ENCODE measurements at regions not wholly inside any gene's neighbourhood (a gene's known extent, or its start where the extent isn't known, plus 50 kb on each side); places are given as distances from the start of the nearest gene placed in this dataset.

DNA sequence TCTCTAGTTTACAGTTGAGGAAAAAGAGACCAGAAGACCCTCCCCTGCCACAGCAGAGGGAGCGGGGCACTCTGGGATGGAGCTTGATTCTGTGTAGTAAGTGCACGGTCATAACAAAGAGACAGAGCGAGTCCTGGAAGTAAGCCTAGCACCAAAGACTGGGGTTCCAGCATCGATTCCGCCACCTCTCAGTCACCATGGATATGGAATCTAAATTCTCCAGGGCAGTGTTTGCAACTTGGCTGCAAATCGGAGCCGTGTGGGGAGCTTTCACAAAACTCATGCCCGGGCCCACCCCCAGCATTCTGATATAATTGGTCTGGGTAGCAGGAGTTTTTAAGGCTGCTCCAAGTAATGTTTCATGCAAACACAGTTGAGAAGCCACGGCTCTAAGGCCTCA is 129.5 kb upstream of the OPCML start:
- Histone ChIP-seq H3K79me2 (ENCODE audit: insufficient read depth, low read depth, low read length) (no peaks in the 10 kb centered on the region), H3K9me3 (ENCODE audit: low read length) (no peaks in the 10 kb centered on the region), H4K20me1 (ENCODE audit: insufficient read depth, low read length) (no peaks in the 10 kb centered on the region), H3K4me1 (ENCODE audit: insufficient read depth, low read length, poor library complexity, severe bottlenecking) (no peaks in the 10 kb centered on the region), H3K4me3 (ENCODE audit: low read depth, low read length, poor library complexity, severe bottlenecking) (no peak overlapping the region), H3K9me2 (ENCODE audit: insufficient read depth, low read length) (no peaks in the 10 kb centered on the region), H3K27ac (ENCODE audit: low read depth, low read length, poor library complexity, severe bottlenecking) (no peak overlapping the region), H3K36me3 (ENCODE audit: insufficient read depth, low read length) (no peaks in the 10 kb centered on the region), H2AFZ (ENCODE audit: low read length) (no peak overlapping the region), H3K4me2 (ENCODE audit: low read length) (no peak overlapping the region)
- no peak for DNase-seq (ENCODE audit: low spot score)
- TF ChIP-seq EZH2phosphoT487 (IDR thresholded peaks at IDR 0.05; ENCODE audit: borderline replicate concordance, low read depth, low read length) (no peak), CTCF (conservative IDR thresholded peaks at IDR 0.05; ENCODE audit: low read length) (no peak)
- intact Hi-C loops (cut with micrococcal nuclease; ENCODE audit: unreplicated experiment): no loop called here
- CTCF ChIA-PET (ENCODE audit: unreplicated experiment): no interaction called here
- no TSS peak for BruUV-seq (replicated peaks)
- POLR2A ChIA-PET: no interaction called here

- no peak overlapping the region for H3K4me2 ChIP-seq (ENCODE audit: low read length)
- H3K27ac ChIP-seq (ENCODE audit: low read depth, low read length, poor library complexity, severe bottlenecking): no peak overlapping the region
- no peaks in the 10 kb centered on the region for H3K9me3 ChIP-seq (ENCODE audit: low read length)
- no peak overlapping the region for H2AFZ ChIP-seq (ENCODE audit: low read length)
- no peak overlapping the region for H3K4me3 ChIP-seq (ENCODE audit: low read depth, low read length, poor library complexity, severe bottlenecking)
- no peak for DNase-seq (ENCODE audit: low spot score)
- no peaks in the 10 kb centered on the region for H4K20me1 ChIP-seq (ENCODE audit: insufficient read depth, low read length)
- no peaks in the 10 kb centered on the region for H3K79me2 ChIP-seq (ENCODE audit: insufficient read depth, low read depth, low read length)
- intact Hi-C loops (cut with micrococcal nuclease; ENCODE audit: unreplicated experiment): no loop called here
- no peaks in the 10 kb centered on the region for H3K4me1 ChIP-seq (ENCODE audit: insufficient read depth, low read length, poor library complexity, severe bottlenecking)
- no peak for TF ChIP-seq CTCF (conservative IDR thresholded peaks at IDR 0.05; ENCODE audit: low read length)
- TF ChIP-seq EZH2phosphoT487 (IDR thresholded peaks at IDR 0.05; ENCODE audit: borderline replicate concordance, low read depth, low read length): no peak
- H3K36me3 ChIP-seq (ENCODE audit: insufficient read depth, low read length): no peaks in the 10 kb centered on the region
- no TSS peak for BruUV-seq (replicated peaks)
- ChIA-PET CTCF (ENCODE audit: unreplicated experiment) (no interaction called here), POLR2A (no interaction called here)
- H3K9me2 ChIP-seq (ENCODE audit: insufficient read depth, low read length): no peaks in the 10 kb centered on the region
These were observed 127.9 kb upstream of the OPCML start for GRCh38 chr11:133660202-133660568.

- Histone ChIP-seq H3K9me3 (ENCODE audit: low read length) (no peaks in the 10 kb centered on the region), H4K20me1 (ENCODE audit: insufficient read depth, low read length) (no peaks in the 10 kb centered on the region), H2AFZ (ENCODE audit: low read length) (no peak overlapping the region), H3K36me3 (ENCODE audit: insufficient read depth, low read length) (no peaks in the 10 kb centered on the region), H3K4me1 (ENCODE audit: insufficient read depth, low read length, poor library complexity, severe bottlenecking) (no peaks in the 10 kb centered on the region), H3K27ac (ENCODE audit: low read depth, low read length, poor library complexity, severe bottlenecking) (no peak overlapping the region), H3K4me3 (ENCODE audit: low read depth, low read length, poor library complexity, severe bottlenecking) (no peak overlapping the region), H3K9me2 (ENCODE audit: insufficient read depth, low read length) (no peaks in the 10 kb centered on the region), H3K79me2 (ENCODE audit: insufficient read depth, low read depth, low read length) (no peaks in the 10 kb centered on the region), H3K4me2 (ENCODE audit: low read length) (no peak overlapping the region)
- ChIA-PET POLR2A (no interaction called here), CTCF (ENCODE audit: unreplicated experiment) (no interaction called here)
- intact Hi-C loops (cut with micrococcal nuclease; ENCODE audit: unreplicated experiment): no loop called here
- no TSS peak for BruUV-seq (replicated peaks)
- TF ChIP-seq CTCF (conservative IDR thresholded peaks at IDR 0.05; ENCODE audit: low read length) (no peak), EZH2phosphoT487 (IDR thresholded peaks at IDR 0.05; ENCODE audit: borderline replicate concordance, low read depth, low read length) (no peak)
- no peak for DNase-seq (ENCODE audit: low spot score)
These were observed 127.4 kb upstream of the OPCML start for GRCh38 chr11:133659538-133660201.

All from OCI-LY7 (cell line).